Hepatic stellate cell (primary cell): ENCODE measurements at regions not wholly inside any gene's neighbourhood (a gene's known extent, or its start where the extent isn't known, plus 50 kb on each side); places are given as distances from the start of the nearest gene placed in this dataset.
"Not testable (repeated sequence)": the region's sequence is repeated elsewhere in the genome, so short reads cannot be mapped to it uniquely, and the experiment has no call there.

ENCODE experiments used
- DNase-seq: peaks from one replicate; pipeline ENCODE4 v3.0.0; 2011; ENCODE audit warnings: low spot score

GRCh38 chr10:95137990-95138625 lies 55.9 kb upstream of the ACSM6 start:
- not testable (repeated sequence) for DNase-seq

- DNase-seq = no peak
Observed at GRCh38 chr10:95134490-95134889, 59.5 kb upstream of the ACSM6 start.

- DNase-seq = no peak
Observed at GRCh38 chr10:95133997-95134396, 60.0 kb upstream of the ACSM6 start.

GRCh38 chr10:95133016-95133752 lies 60.9 kb upstream of the ACSM6 start:
- peak; percentile 26 for DNase-seq

GRCh38 chr10:95130429-95130828 lies 61.1 kb upstream of the CYP2C8 start:
- not testable (repeated sequence) for DNase-seq

- no peak for DNase-seq
Observed at GRCh38 chr10:95125582-95125981, 56.3 kb upstream of the CYP2C8 start.

GRCh38 chr10:95122736-95123135 lies 53.4 kb upstream of the CYP2C8 start:
- no peak for DNase-seq

GRCh38 chr10:95121904-95122303 lies 52.6 kb upstream of the CYP2C8 start:
- DNase-seq = no peak
